Gastroesophageal sphincter (tissue), 3 donors: ENCODE measurements at regions not wholly inside any gene's neighbourhood (a gene's known extent, or its start where the extent isn't known, plus 50 kb on each side); places are given as distances from the start of the nearest gene placed in this dataset.
"Not testable (repeated sequence)": the region's sequence is repeated elsewhere in the genome, so short reads cannot be mapped to it uniquely, and the experiment has no call there.

Experiments
- CTCF ChIP-seq, 4 experiments: fragments of 200-600 bp in 2 of 4; fragments of 450-650 bp in 2 of 4; sonication (generic) in 1 of 4; IDR thresholded peaks; one replicate each; pipeline ENCODE4 v1.5.1; 2017 to 2019; ENCODE audit warnings: antibody characterized with exemption in 4 of 4, mild to moderate bottlenecking in 2 of 4, moderate library complexity in 2 of 4
- EP300 ChIP-seq: sonication (generic); formaldehyde crosslinking; IDR thresholded peaks from one replicate; pipeline ENCODE4 v1.6.1; 2017; ENCODE audit warnings: antibody characterized with exemption, mild to moderate bottlenecking
- POLR2A ChIP-seq, 2 donors: fragments of 450-650 bp; IDR thresholded peaks; one replicate each; pipeline ENCODE4 v1.6.1; 2017; ENCODE audit warnings: antibody characterized with exemption in 2 of 2, mild to moderate bottlenecking in 2 of 2, moderate library complexity in 1 of 2

GRCh38 chr2:37806004-37806403, 119.1 kb upstream of the RMDN2 start:
- not testable (repeated sequence) for TF ChIP-seq POLR2A (IDR thresholded peaks at IDR 0.05); CTCF (IDR thresholded peaks at IDR 0.05); EP300
